ENCODE measurements at regions not wholly inside any gene's neighbourhood (a gene's known extent, or its start where the extent isn't known, plus 50 kb on each side); places are given as distances from the start of the nearest gene placed in this dataset.

GRCh38 chr7:10015687-10016086 is 958.0 kb upstream of the PHF14 start:
- TF ChIP-seq, protein P1, sequence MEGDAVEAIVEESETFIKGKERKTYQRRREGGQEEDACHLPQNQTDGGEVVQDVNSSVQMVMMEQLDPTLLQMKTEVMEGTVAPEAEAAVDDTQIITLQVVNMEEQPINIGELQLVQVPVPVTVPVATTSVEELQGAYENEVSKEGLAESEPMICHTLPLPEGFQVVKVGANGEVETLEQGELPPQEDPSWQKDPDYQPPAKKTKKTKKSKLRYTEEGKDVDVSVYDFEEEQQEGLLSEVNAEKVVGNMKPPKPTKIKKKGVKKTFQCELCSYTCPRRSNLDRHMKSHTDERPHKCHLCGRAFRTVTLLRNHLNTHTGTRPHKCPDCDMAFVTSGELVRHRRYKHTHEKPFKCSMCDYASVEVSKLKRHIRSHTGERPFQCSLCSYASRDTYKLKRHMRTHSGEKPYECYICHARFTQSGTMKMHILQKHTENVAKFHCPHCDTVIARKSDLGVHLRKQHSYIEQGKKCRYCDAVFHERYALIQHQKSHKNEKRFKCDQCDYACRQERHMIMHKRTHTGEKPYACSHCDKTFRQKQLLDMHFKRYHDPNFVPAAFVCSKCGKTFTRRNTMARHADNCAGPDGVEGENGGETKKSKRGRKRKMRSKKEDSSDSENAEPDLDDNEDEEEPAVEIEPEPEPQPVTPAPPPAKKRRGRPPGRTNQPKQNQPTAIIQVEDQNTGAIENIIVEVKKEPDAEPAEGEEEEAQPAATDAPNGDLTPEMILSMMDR (IDR thresholded peaks at IDR 0.05): no peak
- TF ChIP-seq POLR2A (IDR thresholded peaks at IDR 0.05): no peak

Data from sigmoid colon (tissue), 3 donors.